SK-N-SH treated with all-trans-retinoic acid at 6 μM for 48 hours (cell line): ENCODE measurements at regions not wholly inside any gene's neighbourhood (a gene's known extent, or its start where the extent isn't known, plus 50 kb on each side); places are given as distances from the start of the nearest gene placed in this dataset.

Source experiments
- ATAC-seq: fragments of 200-7000 bp; cut with Tn5 transposase; 3 replicates; pipeline ENCODE4 v1.9.1; 2020; ENCODE audit warnings: mild to moderate bottlenecking, moderate library complexity
- ARNTL ChIP-seq: fragments of 450-650 bp; formaldehyde crosslinking; IDR thresholded peaks from 2 replicates; pipeline ENCODE4 v1.5.0; 2020; ENCODE audit warnings: low read depth, mild to moderate bottlenecking, moderate library complexity, borderline replicate concordance
- BACH2 ChIP-seq: fragments of 250-450 bp; sonication (Bioruptor Pico); IDR thresholded peaks from 2 replicates; pipeline ENCODE4 v1.9.0; 2021; ENCODE audit warnings: mild to moderate bottlenecking, borderline replicate concordance
- CREB5 ChIP-seq: fragments of 250-450 bp; sonication (Bioruptor Pico); IDR thresholded peaks from 2 replicates; pipeline ENCODE4 v1.5.1; 2020; ENCODE audit warnings: low read depth, mild to moderate bottlenecking, moderate library complexity
- CSDC2 ChIP-seq: fragments of 250-450 bp; sonication (Bioruptor Pico); IDR thresholded peaks from 2 replicates; pipeline ENCODE4 v1.5.0; 2020; ENCODE audit warnings: mild to moderate bottlenecking, moderate library complexity
- CSRNP3 ChIP-seq: fragments of 250-450 bp; sonication (Bioruptor Pico); IDR thresholded peaks from 2 replicates; pipeline ENCODE4 v1.5.1; 2021; ENCODE audit warnings: mild to moderate bottlenecking, moderate library complexity
- ESRRG ChIP-seq: fragments of 250-450 bp; sonication (Bioruptor Pico); IDR thresholded peaks from 2 replicates; pipeline ENCODE4 v1.6.1; 2021; ENCODE audit warnings: mild to moderate bottlenecking
- GLIS3 ChIP-seq: fragments of 250-450 bp; sonication (Bioruptor Pico); IDR thresholded peaks from 2 replicates; pipeline ENCODE4 v1.5.0; 2020; ENCODE audit warnings: mild to moderate bottlenecking, moderate library complexity
- ISL1 ChIP-seq: fragments of 250-450 bp; sonication (Bioruptor Pico); IDR thresholded peaks from 2 replicates; pipeline ENCODE4 v2.1.2; 2022; ENCODE audit warnings: mild to moderate bottlenecking, moderate library complexity
- OSR1 ChIP-seq: fragments of 250-450 bp; sonication (Bioruptor Pico); IDR thresholded peaks from 2 replicates; pipeline ENCODE4 v1.8.0; 2022; ENCODE audit warnings: moderate library complexity, mild to moderate bottlenecking, inconsistent platforms
- PATZ1 ChIP-seq: fragments of 250-450 bp; sonication (Bioruptor Pico); IDR thresholded peaks from 2 replicates; pipeline ENCODE4 v1.8.0; 2020; ENCODE audit warnings: mild to moderate bottlenecking, moderate library complexity, borderline replicate concordance
- POU6F1 ChIP-seq: fragments of 250-450 bp; sonication (Bioruptor Pico); IDR thresholded peaks from 2 replicates; pipeline ENCODE4 v1.8.0; 2021; ENCODE audit warnings: low read depth, mild to moderate bottlenecking, moderate library complexity, borderline replicate concordance
- PPARA ChIP-seq: fragments of 250-450 bp; sonication (Bioruptor Pico); IDR thresholded peaks from 2 replicates; pipeline ENCODE4 v1.5.0; 2020; ENCODE audit warnings: mild to moderate bottlenecking, borderline replicate concordance
- RARB ChIP-seq: fragments of 250-450 bp; sonication (Bioruptor Pico); IDR thresholded peaks from 2 replicates; pipeline ENCODE4 v1.8.0; 2021; ENCODE audit warnings: mild to moderate bottlenecking, moderate library complexity
- SNAI2 ChIP-seq: fragments of 250-450 bp; sonication (Bioruptor Pico); IDR thresholded peaks from 2 replicates; pipeline ENCODE4 v1.5.0; 2020; ENCODE audit warnings: mild to moderate bottlenecking, moderate library complexity
- TCF4 ChIP-seq: fragments of 250-450 bp; sonication (Bioruptor Pico); IDR thresholded peaks from 2 replicates; pipeline ENCODE4 v1.8.0; 2021; ENCODE audit warnings: mild to moderate bottlenecking, moderate library complexity, borderline replicate concordance
- TOX ChIP-seq: fragments of 250-450 bp; sonication (Bioruptor Pico); IDR thresholded peaks from 2 replicates; pipeline ENCODE4 v1.8.0; 2021; ENCODE audit warnings: mild to moderate bottlenecking, moderate library complexity, borderline replicate concordance
- TSHZ2 ChIP-seq: fragments of 250-450 bp; sonication (Bioruptor Pico); IDR thresholded peaks from 2 replicates; pipeline ENCODE4 v1.5.0; 2020; ENCODE audit warnings: mild to moderate bottlenecking, moderate library complexity
- ZC3H10 ChIP-seq: fragments of 250-450 bp; sonication (Bioruptor Pico); IDR thresholded peaks from 2 replicates; pipeline ENCODE4 v1.5.1; 2021; ENCODE audit warnings: mild to moderate bottlenecking, moderate library complexity
- ZFP3 ChIP-seq: fragments of 250-450 bp; sonication (Bioruptor Pico); IDR thresholded peaks from 2 replicates; pipeline ENCODE4 v1.5.0; 2020; ENCODE audit warnings: mild to moderate bottlenecking, moderate library complexity
- ZFP30 ChIP-seq: fragments of 450-650 bp; formaldehyde crosslinking; IDR thresholded peaks from 2 replicates; pipeline ENCODE4 v1.5.0; 2022; ENCODE audit warnings: mild to moderate bottlenecking, moderate library complexity
- ZNF565 ChIP-seq: fragments of 450-650 bp; formaldehyde crosslinking; conservative IDR thresholded peaks from 2 replicates; pipeline ENCODE4 v1.5.0; 2020; ENCODE audit warnings: low read depth, mild to moderate bottlenecking, moderate library complexity
- ZNF70 ChIP-seq: fragments of 450-650 bp; formaldehyde crosslinking; IDR thresholded peaks from 2 replicates; pipeline ENCODE4 v1.5.0; 2020; ENCODE audit warnings: mild to moderate bottlenecking, moderate library complexity
- ZNF8 ChIP-seq: fragments of 450-650 bp; formaldehyde crosslinking; IDR thresholded peaks from 2 replicates; pipeline ENCODE4 v1.5.0; 2020; ENCODE audit warnings: mild to moderate bottlenecking, moderate library complexity

DNA sequence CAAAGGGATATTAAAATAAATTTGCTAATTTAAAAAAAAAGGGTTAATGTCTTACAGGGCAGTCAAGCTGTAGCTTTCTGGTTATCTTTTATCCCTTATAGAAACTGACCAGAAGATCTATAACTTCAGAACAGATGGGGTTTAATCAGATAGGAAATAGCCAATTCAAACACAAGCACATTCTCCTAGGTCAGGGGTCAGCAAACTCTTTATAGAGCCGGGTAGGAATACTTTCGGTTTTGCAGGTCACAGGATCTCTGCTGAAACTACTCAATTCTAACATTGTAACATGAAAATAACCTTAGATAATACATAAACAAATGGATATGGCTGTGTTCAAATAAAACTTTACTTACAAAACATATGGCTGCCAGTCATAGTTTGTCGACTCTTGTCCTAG is 479.8 kb downstream of the ADRA2A start:
- no peak for TF ChIP-seq ZFP30 (CRISPR knock-in tag)
- TF ChIP-seq GLIS3 (CRISPR knock-in tag), result no peak
- no peak for TF ChIP-seq ISL1 (CRISPR knock-in tag)
- no peak for TF ChIP-seq TCF4 (CRISPR knock-in tag)
- TF ChIP-seq RARB (CRISPR knock-in tag), result no peak
- TF ChIP-seq PATZ1 (CRISPR knock-in tag), result no peak
- TF ChIP-seq CSDC2 (CRISPR knock-in tag), result no peak
- TF ChIP-seq CSRNP3 (CRISPR knock-in tag), result no peak
- no peak for TF ChIP-seq OSR1 (CRISPR knock-in tag)
- TF ChIP-seq PPARA (CRISPR knock-in tag), result no peak
- no peak for TF ChIP-seq TOX (CRISPR knock-in tag)
- no peak for TF ChIP-seq BACH2 (CRISPR knock-in tag)
- TF ChIP-seq CREB5 (CRISPR knock-in tag), result no peak
- no peak for TF ChIP-seq SNAI2 (CRISPR knock-in tag)
- TF ChIP-seq ZFP3 (CRISPR knock-in tag), result no peak
- no peak for TF ChIP-seq ESRRG (CRISPR knock-in tag)
- TF ChIP-seq ZNF8 (CRISPR knock-in tag), result no peak
- TF ChIP-seq POU6F1, result no peak
- TF ChIP-seq ZC3H10 (CRISPR knock-in tag), result no peak
- TF ChIP-seq ZNF70 (CRISPR knock-in tag), result no peak
- no peak for ATAC-seq

DNA sequence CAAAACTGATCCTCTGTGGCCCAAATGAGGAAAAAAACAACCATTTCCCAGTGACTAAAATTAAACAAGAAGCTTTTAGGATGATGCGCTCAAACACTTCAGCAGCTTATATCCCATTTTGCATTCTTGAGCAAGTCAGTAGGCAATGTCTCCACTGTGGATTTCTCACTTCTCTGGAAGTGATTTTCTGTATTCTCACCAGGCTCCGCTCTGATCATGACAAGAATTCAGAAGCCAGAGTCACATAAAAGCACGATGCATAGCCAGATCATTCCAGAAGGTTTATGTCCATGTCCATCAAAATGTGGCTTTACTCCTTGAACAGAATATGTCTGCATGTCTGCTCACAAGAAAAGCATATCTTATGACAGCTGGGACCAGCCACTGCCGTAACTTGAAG is 481.4 kb downstream of the ADRA2A start:
- TF ChIP-seq CSRNP3 (CRISPR knock-in tag) (no peak), ZNF565 (no peak), TSHZ2 (no peak), OSR1 (CRISPR knock-in tag) (no peak), POU6F1 (no peak), PATZ1 (CRISPR knock-in tag) (no peak), ZC3H10 (CRISPR knock-in tag) (no peak), ARNTL (CRISPR knock-in tag) (no peak), ESRRG (CRISPR knock-in tag) (no peak), TCF4 (CRISPR knock-in tag) (no peak), ISL1 (CRISPR knock-in tag) (no peak), CSDC2 (CRISPR knock-in tag) (no peak), SNAI2 (CRISPR knock-in tag) (no peak), BACH2 (CRISPR knock-in tag) (no peak), CREB5 (CRISPR knock-in tag) (no peak), ZNF70 (CRISPR knock-in tag) (no peak), RARB (CRISPR knock-in tag) (no peak)
- TF ChIP-seq, all 23 proteins: peak for 0
- no peak for ATAC-seq
